Prostate gland (tissue), 2 donors: ENCODE measurements at regions not wholly inside any gene's neighbourhood (a gene's known extent, or its start where the extent isn't known, plus 50 kb on each side); places are given as distances from the start of the nearest gene placed in this dataset.

ENCODE experiments used
- POLR2AphosphoS5 ChIP-seq: sonication (generic); formaldehyde crosslinking; IDR thresholded peaks from one replicate; pipeline ENCODE4 v1.6.1; 2017; ENCODE audit warnings: antibody characterized with exemption
- TF ChIP-seq, protein P1 (sequence below), 4 experiments: fragments of 200-600 bp in 2 of 4; fragments of 450-650 bp in 2 of 4; sonication (generic) in 2 of 4; IDR thresholded peaks; 1 replicate in 3 of 4; 2 replicates in 1 of 4; pipeline ENCODE4 v1.5.1; 2016 to 2019; ENCODE audit warnings: antibody characterized with exemption in 4 of 4, mild to moderate bottlenecking in 2 of 4, moderate library complexity in 2 of 4

DNA sequence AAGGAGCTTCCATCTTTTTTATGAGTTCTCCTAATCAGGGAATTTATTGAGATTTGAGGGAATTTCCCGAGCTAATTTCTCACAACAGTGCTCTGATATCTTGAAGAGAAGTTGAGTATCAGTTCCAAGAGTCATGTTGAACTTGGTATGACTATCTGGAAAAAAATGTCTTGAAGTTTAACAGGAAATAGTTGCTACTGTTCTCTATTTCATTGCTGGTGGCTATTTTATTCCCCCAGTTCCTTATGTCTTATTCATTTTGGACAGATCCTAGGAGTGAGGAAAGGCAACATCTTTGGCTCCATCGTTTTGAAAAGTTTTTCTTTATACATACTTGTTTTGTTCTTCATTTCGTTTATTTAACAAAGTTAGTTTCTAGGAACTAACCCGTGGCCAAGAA, 307.8 kb upstream of the AGTR1 start:
- TF ChIP-seq, protein P1, sequence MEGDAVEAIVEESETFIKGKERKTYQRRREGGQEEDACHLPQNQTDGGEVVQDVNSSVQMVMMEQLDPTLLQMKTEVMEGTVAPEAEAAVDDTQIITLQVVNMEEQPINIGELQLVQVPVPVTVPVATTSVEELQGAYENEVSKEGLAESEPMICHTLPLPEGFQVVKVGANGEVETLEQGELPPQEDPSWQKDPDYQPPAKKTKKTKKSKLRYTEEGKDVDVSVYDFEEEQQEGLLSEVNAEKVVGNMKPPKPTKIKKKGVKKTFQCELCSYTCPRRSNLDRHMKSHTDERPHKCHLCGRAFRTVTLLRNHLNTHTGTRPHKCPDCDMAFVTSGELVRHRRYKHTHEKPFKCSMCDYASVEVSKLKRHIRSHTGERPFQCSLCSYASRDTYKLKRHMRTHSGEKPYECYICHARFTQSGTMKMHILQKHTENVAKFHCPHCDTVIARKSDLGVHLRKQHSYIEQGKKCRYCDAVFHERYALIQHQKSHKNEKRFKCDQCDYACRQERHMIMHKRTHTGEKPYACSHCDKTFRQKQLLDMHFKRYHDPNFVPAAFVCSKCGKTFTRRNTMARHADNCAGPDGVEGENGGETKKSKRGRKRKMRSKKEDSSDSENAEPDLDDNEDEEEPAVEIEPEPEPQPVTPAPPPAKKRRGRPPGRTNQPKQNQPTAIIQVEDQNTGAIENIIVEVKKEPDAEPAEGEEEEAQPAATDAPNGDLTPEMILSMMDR (IDR thresholded peaks at IDR 0.05) = no peak
- TF ChIP-seq POLR2AphosphoS5 = no peak
